PFSK-1 (cell line): ENCODE measurements at regions not wholly inside any gene's neighbourhood (a gene's known extent, or its start where the extent isn't known, plus 50 kb on each side); places are given as distances from the start of the nearest gene placed in this dataset.

Experiments
- FOXP2 ChIP-seq: optimal IDR thresholded peaks from 2 replicates; pipeline ENCODE3; 2011; ENCODE audit warnings: borderline replicate concordance, control low read depth, inconsistent platforms; ENCODE audit not compliant: insufficient read depth; ENCODE audit errors: extremely low read length, extremely low read depth
- POLR2AphosphoS5 ChIP-seq: IDR thresholded peaks from 2 replicates; pipeline ENCODE4 v1.6.1; 2012; ENCODE audit warnings: low read depth, mild to moderate bottlenecking, control low read depth, low read length, moderate library complexity
- REST ChIP-seq, 2 experiments: IDR thresholded peaks; 2 replicates each; pipeline versions ENCODE4 v1.6.1 to v1.8.0; 2011 to 2012; ENCODE audit warnings: low read depth in 2 of 2, low read length in 2 of 2, control low read depth in 1 of 2, inconsistent platforms in 1 of 2, mild to moderate bottlenecking in 1 of 2, moderate library complexity in 1 of 2; ENCODE audit not compliant: insufficient read depth in 1 of 2
- SIN3A ChIP-seq: IDR thresholded peaks from 2 replicates; pipeline ENCODE4 v1.6.1; 2012; ENCODE audit warnings: mild to moderate bottlenecking, low read length, moderate library complexity, borderline replicate concordance; ENCODE audit not compliant: insufficient read depth
- TAF1 ChIP-seq: IDR thresholded peaks from 2 replicates; pipeline ENCODE4 v1.6.1; 2012; ENCODE audit warnings: low read length, control low read depth, borderline replicate concordance; ENCODE audit not compliant: insufficient read depth

- TF ChIP-seq REST (IDR thresholded peaks at IDR 0.05; ENCODE audit: insufficient read depth in 1 of 2, low read depth in 2 of 2, low read length in 2 of 2) (no peak), FOXP2 (no peak), POLR2AphosphoS5 (no peak), SIN3A (no peak), TAF1 (no peak)
Measured at GRCh38 chr22:48855013-48855412, 972.7 kb downstream of the BRD1 start.

DNA sequence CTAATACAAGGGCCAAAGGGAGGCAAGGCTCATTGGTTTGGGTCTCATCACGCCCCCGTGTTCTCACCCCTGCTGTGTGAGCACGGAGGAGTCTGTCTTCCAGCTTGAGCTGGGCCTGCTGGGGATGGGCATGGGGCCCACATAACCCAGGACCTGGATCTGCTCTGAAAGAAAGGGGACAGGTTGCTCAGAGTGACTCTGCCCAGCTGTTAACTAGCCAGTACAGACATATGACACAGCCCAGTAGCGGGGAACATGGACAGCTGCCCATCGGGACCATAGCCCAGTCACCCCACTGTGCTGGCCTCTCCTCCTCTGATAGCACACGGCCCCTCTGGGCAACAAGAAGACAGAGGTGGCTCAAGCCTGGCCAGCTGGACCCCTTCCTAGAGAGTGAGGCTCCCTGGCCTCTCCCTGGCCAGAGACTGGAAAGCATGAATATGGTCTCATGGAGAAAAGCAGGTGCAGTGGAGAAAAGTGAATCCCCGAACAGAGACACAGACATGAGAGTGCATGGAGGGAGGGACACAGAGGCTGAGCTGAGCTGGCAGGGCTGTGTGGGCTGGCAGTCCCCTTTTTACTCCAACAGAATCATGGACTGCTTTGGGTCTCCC lies 973.9 kb downstream of the BRD1 start:
- TF ChIP-seq REST (IDR thresholded peaks at IDR 0.05; ENCODE audit: insufficient read depth in 1 of 2, low read depth in 2 of 2, low read length in 2 of 2), result no peak
- TF ChIP-seq TAF1, result no peak
- TF ChIP-seq POLR2AphosphoS5, result no peak
- no peak for TF ChIP-seq SIN3A
- no peak for TF ChIP-seq FOXP2

GRCh38 chr22:48851933-48852549 lies 975.6 kb downstream of the BRD1 start:
- no peak for TF ChIP-seq POLR2AphosphoS5
- no peak for TF ChIP-seq SIN3A
- TF ChIP-seq FOXP2, result no peak
- no peak for TF ChIP-seq TAF1
- no peak for TF ChIP-seq REST (IDR thresholded peaks at IDR 0.05; ENCODE audit: insufficient read depth in 1 of 2, low read depth in 2 of 2, low read length in 2 of 2)

DNA sequence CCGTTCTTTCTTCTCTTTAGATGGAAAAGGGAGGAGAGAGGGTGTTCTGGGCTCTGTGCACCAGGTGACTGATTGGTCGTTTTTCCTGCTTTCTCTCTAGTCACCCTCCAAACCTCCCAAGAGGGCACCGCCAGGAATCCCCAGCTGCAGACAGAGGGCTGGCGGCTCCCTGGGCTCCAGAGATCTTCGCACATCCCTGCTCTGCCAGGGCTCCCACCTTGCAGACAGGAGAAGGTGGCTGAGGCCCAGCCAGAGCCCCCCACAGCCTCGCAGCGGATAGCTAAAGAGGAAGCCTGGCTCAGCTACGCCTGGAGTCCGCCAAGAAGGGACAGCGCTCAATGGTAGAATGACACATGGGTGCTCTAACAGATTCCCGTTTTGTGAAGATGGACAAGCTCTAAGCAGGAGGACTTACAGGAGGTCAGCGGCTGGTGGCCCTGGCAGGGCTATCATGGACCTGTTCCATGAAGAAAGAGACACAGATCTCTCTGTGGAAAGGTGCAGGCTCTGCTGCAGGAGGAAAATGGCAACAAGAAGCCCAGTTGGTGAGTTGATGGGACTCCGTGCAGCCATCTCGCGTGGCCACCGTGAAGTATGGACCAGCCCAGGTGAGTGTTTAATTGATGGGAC lies 976.9 kb downstream of the BRD1 start:
- no peak for TF ChIP-seq FOXP2
- TF ChIP-seq POLR2AphosphoS5, result no peak
- no peak for TF ChIP-seq SIN3A
- TF ChIP-seq TAF1, result no peak
- TF ChIP-seq REST (IDR thresholded peaks at IDR 0.05; ENCODE audit: insufficient read depth in 1 of 2, low read depth in 2 of 2, low read length in 2 of 2), result no peak
